DMS79 (cell line): ENCODE measurements at regions not wholly inside any gene's neighbourhood (a gene's known extent, or its start where the extent isn't known, plus 50 kb on each side); places are given as distances from the start of the nearest gene placed in this dataset.

Source experiments
- DNase-seq: peaks from one replicate; lab custom pipeline; 2025; lab: John Stamatoyannopoulos, UW

- DNase-seq, result no peak
Measured at GRCh38 chr5:173719731-173720082, 103.3 kb upstream of the BOD1 start.

GRCh38 chr5:173720286-173720952, 104.0 kb upstream of the BOD1 start:
- DNase-seq, result no peak

DNA sequence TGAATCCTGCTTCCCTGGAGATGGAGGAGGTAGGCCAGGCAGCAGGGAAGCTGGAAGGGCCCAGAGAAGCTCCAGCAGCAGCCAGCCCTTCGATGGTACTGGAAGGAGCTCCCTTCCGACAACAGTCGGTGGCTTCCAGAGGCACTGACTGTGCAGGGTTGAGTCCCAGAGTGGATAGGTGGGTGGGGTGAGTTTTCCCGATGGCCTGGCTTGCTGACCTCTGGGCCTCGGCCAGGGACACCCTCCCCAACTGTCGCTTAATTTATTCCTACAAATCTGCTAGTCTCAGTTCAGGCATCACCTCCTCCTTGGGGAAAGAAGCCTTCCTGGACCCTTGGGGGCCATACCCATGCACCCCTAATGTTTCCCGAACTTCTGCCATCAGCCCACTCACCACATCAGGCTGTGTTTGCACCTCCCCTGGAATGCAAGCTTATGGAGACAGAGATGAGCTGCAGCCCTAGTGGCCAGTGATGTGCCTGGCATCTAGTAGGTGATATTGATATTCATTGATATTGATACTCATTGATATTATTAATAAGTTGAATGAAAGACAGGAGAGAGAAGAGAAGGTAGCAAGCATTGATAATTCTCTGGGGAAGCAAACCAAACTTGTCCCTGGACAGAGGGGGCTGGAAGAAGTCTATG, 104.6 kb upstream of the BOD1 start:
- no peak for DNase-seq

GRCh38 chr5:173721601-173722232, 105.3 kb upstream of the BOD1 start:
- no peak for DNase-seq

GRCh38 chr5:173726846-173727557, 110.6 kb upstream of the BOD1 start:
- DNase-seq, result no peak

GRCh38 chr5:173727839-173728778, 111.7 kb upstream of the BOD1 start:
- DNase-seq, result no peak

- DNase-seq, result no peak
Measured at GRCh38 chr5:173729079-173729765, 112.8 kb upstream of the BOD1 start.

DNA sequence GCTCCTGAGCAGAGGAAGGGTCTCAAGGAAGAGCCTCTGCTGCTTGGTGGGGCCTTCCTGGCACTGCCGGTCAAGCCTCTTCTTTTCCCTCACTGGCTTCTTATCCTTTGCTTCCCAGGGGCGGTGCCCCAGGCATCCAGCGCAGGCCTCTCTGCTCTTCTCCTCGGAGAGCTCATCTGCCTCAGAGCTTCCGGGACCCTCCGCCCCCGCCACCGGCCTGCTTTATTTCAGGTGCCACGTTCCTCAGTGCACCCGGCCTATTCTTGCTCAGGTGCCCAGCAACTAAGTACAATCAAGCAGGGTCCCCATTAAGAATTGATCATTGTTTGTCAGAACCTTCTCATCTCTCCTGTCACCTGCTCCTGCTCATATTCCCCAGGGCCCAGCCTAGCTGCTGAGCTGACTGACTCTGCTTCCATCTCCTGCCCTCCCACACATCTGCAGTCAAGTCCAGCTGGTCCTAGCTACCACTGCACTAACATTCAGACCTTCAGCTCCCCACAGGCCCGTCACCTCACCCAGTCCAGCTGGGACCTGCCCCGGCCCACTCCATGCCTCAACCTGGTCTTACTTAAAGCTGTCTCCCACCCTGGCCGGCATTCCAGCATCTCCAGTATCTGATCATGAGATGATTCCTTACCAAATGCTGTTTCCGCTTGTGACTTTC, 114.3 kb upstream of the BOD1 start:
- no peak for DNase-seq

GRCh38 chr5:173733021-173733420, 116.6 kb upstream of the BOD1 start:
- DNase-seq, result no peak

DNA sequence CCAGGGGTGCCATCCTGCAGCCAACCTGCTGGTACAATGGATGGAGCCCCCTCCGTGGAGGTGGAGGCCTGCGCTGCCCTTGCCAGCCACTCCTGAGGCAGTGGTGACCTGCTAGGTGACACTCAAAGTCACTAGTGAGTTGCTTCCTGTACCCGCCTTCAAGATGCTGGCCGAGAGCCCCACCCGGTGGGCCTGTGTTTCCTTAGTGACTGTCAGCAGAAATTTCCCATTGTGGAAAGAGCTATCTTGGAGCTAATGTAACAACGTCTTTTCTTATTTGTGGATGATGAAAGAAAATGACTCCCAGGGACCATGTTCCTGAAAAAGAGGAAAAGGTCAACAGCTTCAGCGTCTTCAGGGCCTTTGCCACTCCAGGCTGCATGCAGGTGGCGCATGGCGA, 117.0 kb upstream of the BOD1 start:
- no peak for DNase-seq

DNA sequence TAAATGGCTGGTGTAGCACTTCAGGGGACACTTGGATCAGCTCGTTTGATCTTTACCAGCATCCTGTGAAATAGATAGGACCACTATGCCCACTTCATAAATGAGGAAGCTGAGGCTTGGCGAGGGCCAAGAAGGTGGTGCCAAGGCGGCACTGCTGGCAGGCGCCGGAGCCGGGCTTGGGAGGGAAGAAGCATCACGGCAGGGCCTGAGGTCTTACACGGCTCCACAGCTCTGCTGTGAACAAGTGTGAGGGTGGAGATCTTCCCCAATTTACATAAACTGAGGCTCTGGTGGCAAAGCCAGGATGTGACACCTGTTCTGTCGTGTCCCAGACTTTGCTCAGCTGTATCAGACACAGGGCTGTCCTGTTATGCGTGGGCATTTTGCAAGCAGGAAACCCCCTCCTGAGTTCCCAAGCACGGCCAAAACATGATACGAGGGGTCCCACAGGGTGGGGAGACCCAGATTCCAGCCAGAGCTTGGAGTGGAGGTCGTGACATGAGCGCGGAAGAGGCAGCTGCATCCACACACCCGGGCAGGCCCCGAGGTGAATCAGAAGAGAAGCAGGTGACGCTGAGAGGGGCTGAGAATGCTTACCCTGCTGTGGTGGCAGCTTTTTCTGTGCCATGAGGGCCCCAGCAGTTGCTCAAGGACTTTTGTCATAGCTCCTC, 117.5 kb upstream of the BOD1 start:
- DNase-seq, result peak; percentile 54

DNA sequence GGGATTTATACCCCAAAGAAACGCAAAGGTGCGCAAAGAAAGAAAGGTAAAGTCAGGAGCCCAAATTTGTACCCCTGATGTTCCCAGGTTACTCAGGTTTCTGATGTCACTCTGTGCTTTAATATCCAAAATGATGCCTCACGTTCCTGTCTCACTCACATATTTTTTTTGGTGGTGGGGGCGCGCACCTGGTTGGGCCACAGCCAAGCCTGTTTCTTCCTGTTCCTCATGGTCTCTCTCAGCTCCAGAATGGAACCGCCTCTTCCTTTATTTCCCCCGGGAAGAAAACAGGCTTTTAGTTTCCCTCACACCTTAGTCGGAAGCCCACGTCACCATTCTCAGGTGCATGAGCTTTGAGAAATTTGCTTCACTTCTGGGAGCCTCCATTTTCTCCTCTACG, 118.3 kb upstream of the BOD1 start:
- DNase-seq, result peak; percentile 31

GRCh38 chr5:173735184-173735583, 118.7 kb upstream of the BOD1 start:
- peak; percentile 13 for DNase-seq

DNA sequence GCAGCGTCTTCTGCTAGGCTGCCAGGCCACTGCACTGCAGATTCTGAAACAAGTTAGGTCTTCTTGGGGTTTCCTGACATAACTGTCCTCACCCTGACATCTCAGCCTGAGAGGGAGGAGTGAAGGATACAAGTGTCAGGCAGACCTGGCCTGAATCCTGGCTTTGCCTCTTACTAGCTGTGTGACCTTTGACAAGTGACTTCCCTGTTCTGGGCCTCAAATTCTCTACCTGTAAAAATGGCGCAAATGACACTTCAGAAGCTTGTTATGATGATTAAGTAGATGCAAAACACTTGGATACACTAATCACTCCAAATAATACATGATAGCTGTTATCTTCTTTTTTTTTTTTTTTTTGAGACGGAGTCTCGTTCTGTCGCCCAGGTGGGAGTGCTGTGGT, 119.2 kb upstream of the BOD1 start:
- no peak for DNase-seq

DNA sequence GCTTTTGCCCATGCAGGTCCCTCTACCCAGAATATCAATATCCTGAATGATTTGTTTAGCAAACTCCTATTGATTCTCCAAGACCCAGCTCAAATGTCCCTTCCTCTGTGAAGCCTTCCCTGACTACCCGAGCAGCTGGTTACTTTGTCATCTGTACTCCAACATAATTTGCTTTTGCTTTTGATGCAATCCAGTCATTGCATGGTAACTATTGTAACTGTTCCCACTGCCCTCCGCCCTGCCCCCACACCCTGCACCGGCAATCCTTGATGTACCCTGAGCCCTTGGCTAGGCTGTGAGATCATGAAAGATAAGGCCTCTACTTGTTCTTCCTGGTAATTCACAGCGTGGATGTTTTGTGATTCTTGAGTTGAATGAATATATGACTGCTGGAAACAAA, 119.9 kb upstream of the BOD1 start:
- no peak for DNase-seq

- DNase-seq, result peak; percentile 31
Measured at GRCh38 chr5:173736923-173737412, 120.5 kb upstream of the BOD1 start.

- DNase-seq, result no peak
Measured at GRCh38 chr5:173739741-173740140, 123.3 kb upstream of the BOD1 start.

- DNase-seq, result no peak
Measured at GRCh38 chr5:173740400-173740799, 124.0 kb upstream of the BOD1 start.

- DNase-seq, result no peak
Measured at GRCh38 chr5:173741087-173741486, 124.6 kb upstream of the BOD1 start.
